Activated T-cell treated with anti-CD3 and anti-CD28 coated beads for 24 hours (primary cell): ENCODE measurements at regions not wholly inside any gene's neighbourhood (a gene's known extent, or its start where the extent isn't known, plus 50 kb on each side); places are given as distances from the start of the nearest gene placed in this dataset.

Source experiments
- DNase-seq: peaks from one replicate; pipeline ENCODE4 v3.0.0-alpha.2; 2020; ENCODE audit warnings: low read depth

DNA sequence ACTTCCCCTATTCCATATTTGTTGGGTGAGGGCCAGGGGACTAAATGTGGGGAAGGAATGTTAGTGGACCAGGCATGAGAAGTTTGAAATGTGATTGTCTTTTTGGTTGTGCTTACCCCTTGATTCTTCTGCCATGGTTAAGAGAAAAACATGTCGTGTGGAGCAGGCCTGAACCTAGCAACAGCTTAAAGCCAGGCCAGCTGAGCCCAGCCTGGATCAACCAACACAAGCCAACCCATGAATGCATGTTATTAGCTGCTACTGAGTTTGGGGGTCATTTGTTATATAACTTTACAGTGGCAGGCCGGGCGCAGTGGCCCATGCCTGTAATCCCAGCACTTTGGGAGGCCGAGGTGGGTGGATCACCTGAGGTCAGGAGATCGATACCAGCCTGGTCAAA is 52.4 kb upstream of the TRIO start:
- no peak for DNase-seq

DNA sequence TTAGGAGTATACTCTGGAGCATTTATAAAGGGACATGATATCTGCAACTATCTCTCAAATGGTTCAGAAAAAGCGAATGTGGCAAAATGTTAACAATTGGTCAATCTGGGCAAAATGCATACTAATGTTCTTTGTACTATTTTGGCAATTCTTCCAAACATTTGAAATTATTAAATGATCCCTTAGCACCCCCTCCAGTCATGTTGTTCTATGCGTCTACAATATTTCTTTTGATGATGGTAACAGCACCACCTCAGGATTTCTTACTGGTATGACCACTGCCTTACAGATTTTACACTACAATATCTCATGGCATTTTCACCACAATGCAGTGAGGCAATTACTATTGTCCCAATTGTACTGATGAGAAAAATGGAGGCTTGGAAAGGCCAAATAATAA is 52.9 kb upstream of the TRIO start:
- DNase-seq, result no peak

DNA sequence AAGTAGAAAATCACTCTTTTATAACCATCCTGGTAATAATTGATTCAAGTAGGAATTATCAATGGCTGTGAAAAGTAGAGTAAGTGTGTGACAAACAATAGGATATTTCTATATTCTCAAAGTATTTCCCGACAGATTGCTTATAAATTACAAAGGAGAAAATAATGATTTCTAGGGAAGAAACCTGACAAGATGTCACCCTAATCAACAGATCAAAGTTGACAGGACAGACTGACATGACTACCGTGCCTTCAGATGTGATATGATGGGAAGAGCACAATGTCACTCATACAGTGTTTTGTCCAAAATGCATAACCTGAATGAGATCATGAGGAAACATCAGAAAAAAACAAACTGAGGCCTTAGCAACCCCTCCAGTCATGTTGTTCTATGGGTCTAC is 53.9 kb upstream of the TRIO start:
- DNase-seq, result no peak

DNA sequence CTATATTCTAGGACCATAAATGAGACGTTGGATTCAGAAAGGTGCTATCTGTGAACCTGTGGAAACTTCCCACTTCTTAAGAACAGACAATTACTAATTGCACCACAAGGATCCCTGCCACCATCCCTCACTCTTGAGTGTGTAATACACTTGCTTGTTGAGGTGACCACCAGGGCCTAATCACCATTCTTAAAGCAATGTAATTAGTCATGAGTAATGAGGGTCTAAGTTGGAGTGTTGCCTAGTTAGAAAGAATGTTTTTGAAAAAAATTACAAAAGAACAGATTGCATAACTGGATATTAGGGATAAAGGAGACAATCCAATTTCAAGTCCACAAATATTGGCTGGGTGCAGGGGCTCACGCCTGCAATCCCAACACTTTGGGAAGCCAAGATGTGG is 56.9 kb upstream of the TRIO start:
- no peak for DNase-seq

DNA sequence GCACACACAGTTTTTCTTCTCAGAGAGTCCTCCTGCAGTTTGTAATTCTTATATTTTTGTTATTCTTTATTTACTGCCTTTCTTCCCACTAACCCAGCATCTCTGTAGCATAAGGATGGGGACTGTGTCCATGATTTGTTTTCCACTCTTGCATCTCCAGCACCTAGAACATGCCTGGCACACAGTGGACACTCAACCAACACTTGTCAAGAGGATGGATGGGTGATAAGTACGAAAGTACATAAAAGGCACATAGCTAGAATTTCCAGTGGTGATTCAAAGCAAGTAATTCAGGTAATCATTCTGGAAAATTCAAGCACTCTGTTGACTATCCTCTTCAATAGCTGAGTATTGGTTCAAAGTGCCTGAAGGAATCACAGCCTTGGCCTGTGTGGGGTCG is 60.2 kb upstream of the TRIO start:
- no peak for DNase-seq

DNA sequence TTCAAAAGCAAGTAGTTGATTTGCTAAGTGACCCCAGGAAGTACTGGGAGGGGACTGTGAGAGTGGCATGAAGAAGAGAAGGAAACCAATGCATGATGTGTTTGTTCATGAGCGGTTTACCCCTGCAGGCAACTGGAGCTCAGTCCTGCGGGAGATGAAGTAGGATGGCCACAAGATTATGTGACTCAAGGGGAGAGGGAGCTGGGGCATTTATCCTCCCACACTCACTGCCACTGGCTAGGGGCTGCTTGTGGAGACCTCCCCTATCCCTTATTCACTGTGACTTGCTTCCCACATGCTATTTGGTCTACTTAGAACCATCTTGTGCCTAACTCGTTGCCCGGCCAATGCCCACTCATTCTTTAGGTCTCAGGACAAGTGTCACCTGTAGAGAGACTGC is 60.6 kb upstream of the TRIO start:
- no peak for DNase-seq

DNA sequence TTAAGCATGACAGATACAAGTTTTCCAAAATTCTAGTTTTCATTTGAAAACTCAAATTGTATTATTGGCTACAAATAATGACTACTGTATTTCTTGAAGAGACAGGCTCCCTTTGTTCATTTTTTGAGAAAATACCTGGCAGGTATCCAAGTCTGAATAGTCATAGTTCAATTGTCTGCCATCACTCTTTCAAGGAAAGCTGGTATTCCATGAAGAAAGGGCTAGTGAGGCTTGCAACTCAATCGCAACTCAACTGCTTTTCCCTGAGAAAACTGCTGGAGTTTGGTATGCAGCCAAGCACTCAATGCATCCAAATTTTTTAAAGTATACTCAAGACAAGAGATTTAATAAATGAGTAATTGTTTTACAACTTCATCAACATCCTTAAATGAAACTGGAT is 61.4 kb upstream of the TRIO start:
- DNase-seq, result no peak

DNA sequence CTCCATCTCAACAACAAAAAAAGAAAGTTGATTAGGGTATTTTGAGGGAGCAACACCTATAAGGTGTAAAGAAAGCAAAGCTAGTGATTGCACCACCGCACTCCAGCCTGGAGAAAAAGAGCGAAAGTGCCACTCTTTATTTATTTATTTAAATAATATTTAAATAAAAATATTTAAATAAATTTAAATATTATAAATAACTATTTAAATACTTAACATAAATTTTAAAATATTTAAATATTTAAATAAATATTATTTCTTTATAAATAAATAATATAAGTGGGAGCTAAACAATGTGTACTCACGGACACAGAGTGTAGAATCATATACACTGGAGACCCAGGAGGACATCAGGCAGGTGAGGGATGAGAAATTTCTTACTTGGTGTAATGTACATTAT is 64.4 kb upstream of the TRIO start:
- DNase-seq, result no peak

DNA sequence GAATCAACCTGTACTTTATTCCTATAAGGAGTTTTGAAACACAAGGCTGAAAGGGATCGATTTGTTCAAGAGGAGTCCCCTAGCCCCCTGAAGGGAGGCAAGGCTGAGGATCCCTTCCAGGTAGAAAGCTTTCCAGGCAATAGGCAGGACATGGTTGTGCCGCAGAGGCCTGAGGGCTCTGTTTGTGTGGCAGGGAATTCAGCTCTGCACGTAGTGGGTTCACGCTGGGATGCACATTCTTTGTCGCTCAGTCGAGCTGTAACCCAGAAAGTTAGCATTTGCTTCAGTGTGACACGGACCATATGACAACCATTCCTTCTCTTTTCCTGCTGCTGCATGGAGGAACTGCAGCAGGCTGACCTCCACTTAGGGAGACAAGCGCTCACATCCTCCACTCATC is 65.6 kb upstream of the TRIO start:
- no peak for DNase-seq

DNA sequence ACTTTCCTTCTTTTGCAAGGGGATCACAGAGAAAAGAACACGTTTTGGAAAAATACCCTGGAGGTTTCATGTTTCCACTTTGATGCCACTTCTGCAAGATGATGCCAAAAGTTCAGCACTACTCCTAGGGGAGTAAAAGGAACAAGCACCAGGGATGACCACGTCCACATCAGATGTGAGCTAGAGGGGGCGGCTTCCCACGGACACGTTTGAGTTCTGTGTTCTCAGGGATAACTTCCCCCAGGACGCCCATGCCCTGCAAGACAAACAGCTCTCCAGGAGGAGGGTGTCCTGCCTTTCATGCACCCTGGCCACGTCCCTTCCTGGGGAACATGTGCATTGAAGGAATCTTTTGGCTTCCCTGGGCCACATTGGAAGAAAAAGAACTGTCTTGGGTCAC is 66.6 kb upstream of the TRIO start:
- DNase-seq, result no peak

DNA sequence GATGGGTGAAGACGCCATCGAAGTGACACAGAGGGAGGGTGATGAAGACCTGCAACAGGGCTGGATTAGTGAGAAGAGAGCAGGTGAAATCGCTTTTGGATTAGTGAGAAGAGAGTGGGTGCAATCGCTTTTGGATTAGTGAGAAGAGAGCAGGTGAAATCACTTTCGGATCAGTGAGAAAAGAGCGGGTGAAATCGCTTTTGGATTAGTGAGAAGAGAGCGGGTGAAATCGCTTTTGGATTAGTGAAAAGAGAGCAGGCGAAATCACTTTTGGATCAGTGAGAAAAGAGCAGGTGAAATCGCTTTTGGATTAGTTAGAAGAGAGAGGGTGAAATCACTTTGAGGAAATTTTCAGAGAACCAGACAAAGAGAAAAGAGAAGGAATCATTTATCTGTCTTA is 67.2 kb upstream of the TRIO start:
- no peak for DNase-seq

DNA sequence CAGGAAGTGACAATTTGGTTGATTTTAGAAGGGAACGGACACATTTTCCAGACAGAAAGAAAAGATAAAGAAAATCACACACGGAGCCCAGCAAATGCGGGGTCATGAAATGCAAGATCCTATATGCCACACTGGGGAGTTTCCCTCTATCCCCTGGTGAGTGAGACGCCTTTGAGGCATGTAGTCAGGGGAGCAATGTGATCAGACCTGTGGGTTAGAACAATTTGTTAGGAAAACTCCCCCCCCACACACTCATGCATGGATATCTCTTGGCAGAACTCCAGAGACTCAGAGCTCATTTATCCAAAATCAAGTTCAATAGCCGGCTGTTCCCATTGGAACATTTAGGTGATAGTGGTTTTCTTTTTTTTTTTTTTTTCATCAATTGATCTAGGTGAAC is 71.7 kb upstream of the TRIO start:
- no peak for DNase-seq

DNA sequence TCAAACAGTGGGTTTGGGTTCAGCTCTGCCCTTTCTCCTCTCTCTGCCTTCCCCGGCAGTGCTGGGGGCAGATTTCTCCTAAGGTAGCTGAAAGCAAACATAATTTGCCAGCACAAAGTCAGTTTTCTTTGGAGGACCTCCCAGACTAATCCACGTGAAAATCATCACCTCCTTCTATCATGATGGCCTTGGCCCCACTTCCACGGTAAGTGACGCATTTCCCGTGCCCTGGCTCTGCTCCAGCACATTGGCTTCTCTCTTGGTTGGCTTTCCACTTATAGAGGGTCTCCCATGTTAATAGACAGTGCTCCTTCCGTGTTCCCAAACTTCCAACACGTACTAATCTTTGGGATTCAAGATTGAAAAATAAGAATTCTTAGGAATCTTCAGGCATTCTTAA is 74.1 kb upstream of the TRIO start:
- no peak for DNase-seq

DNA sequence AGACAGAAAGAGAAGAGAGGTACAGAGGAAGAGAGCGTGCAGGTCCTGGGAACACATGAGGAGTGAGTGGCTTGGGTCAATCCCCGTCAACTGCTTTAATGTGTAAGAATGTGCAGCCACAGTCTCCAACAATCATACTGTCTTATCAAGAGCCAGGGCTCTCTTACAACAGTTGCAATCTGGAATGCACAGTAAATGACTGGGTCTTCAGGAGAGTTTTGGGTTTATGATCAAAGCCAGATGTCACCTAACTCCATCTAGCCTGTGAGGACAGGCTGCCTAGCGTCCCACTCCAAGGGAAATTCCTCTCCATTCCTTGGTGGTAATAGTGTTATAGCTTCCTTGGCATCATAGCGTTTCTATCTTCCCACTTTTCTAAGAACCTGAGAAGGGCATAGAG is 75.0 kb upstream of the TRIO start:
- no peak for DNase-seq

DNA sequence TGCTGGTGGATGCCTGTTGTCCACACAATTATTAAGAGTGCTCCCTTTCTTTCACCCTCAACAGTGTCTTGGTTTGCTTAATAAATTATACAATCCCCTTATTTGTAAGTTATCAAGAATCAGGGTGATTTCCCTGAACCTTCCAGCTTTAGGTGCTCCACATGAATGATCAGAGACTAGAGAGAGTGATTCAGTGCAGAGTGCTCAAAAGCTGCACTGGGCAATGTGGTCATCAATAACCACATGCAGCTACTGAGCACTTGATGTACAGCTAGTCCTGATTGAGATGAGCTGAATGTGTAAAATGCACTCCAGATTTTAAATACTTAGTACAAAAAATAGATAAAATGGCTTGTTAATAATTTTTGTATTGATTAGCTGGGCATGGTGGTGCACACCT is 76.8 kb upstream of the TRIO start:
- DNase-seq, result no peak

DNA sequence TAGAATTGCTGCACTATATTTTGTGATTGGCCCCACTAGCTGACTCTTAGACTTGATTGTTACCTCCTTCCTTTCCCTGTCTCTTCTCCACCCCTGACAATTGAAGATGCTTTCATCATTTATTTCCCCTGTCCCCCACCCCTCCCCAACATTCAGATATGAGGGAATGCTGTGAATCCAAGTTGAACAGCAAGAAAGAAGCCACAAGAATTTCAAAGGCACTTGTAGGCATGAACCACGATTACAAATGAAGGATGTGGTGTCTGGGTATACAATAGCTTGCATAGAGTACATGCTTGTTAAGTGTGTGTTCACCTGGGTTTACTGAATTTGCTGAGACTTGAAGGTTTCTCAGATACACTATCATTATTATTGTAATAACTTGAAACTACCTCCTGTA is 78.3 kb upstream of the TRIO start:
- no peak for DNase-seq

DNA sequence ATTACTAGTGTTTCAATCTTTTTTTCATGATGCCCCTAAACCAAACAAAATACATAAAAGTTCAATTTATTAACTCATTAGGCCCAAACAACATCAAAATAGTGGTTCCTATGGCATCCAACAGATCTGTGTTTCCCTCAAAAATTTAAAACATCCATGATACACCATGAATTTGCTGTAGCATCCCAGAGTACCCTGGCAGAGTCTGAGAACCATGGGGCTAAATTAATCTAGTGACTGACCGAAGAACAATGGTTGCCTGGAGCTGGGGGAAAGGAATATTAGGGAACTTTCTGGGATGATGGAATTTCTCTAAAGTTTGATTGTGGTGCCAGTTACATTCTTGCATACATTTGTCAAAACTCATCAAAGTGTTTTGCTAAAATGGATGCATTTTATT is 79.5 kb upstream of the TRIO start:
- DNase-seq, result no peak

DNA sequence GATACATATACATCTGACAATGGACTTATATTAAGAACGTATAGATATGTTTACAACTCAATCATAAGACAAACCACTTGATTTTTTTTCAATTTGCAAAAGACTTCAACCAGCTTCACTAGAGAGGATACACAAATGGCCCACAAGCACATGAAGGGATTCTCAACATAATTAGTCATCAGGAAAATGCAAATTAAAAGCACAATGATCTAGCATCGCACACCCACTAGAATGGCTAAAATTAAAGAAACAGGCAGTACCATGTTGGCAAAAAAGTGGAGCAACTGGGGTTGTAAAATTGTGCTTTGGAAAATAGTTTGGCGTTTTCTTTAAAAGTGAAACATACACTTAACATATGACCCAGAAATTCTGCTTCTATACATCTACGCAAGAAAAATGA is 80.0 kb upstream of the TRIO start:
- DNase-seq, result no peak

DNA sequence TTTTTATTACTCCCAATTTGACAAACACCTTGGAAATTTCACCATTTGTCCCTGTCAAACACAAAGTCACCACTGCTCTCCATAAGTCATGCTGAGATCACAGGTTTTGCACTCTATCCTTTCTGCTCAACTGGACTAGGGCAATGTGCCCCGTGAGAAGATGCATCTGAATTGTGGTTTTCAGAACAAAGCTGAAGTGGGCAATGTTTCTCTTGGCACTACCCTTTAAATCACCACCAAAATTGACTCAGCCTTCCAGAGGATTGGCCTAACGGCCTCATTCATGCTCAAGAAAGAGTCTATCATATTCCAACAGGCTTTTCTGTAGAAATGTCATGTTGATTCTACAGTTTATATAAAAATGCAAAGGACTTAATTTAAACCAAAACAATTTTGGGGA is 81.0 kb upstream of the TRIO start:
- no peak for DNase-seq

DNA sequence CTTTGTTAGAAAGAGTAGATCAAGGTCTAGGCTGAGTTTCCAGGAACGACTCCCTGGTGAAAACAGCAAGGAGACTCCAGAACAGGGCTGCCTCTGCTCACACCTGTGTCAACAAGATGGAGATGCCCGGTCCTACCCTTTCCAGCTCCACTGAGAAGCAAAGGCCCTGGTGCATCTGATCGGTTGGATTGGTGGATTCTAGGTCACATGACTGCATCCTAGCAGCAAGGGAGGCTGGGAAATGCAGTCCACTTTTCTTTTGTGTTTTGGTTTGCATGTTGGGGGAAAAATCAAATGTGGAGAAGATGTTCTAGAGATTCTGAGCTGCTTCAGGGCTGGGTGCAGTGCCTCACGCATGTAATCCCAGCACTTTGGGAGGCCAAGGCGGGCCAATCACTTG is 82.0 kb upstream of the TRIO start:
- no peak for DNase-seq

DNA sequence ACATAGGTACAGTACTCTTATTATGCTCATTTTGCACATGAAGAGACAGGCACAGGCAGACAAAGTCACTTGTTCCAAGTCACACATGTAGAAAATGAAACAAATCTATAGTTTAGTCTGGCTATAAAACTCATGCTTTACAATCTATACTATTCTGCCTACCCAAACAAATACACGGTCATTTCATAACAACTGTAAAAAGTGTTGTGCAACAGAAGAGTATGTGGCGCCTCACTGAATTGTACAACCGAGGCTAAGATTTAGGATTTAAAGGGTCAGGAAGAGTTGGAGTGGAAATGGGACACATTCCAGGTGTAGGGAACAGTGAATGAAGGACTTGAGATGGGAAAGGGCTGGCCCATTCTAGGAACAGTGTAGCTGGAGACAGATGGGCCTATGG is 82.9 kb upstream of the TRIO start:
- no peak for DNase-seq

DNA sequence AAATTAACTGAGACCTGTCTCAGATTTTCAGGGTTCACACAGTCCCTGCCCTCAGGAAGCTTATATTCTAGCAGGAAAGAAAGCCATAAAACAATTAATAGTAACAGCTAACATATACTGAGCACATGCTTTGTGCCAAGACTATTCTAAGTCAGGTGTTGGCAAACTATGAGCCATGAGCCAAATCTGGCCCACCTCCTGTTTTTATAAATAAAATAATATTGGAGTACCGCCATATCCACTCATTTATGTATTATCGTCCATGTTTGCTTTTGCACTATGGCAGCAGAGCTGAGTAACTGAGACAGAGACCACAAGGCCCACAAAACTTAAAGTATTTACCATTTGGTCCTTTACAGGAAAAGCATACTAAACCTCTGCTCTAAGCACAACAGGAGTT is 83.3 kb upstream of the TRIO start:
- no peak for DNase-seq

DNA sequence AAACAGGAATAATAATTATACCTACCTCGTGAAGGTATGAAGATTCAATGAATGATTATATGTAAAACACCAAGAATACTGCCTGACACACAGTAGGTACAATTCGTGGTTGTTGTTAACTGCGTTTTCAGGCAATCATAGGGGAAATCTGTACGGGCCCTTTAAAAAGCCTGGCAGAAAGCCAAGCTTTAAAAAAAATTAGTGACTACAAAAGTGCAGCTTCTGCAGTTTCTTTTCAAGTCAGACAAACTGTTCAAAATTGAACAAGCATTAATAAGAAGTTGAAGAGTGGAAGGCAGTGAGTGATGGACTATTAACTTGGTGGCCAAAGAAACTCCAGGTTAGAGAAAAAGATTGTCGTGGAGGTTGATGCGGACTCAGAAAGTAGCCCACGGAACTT is 85.9 kb upstream of the TRIO start:
- no peak for DNase-seq

DNA sequence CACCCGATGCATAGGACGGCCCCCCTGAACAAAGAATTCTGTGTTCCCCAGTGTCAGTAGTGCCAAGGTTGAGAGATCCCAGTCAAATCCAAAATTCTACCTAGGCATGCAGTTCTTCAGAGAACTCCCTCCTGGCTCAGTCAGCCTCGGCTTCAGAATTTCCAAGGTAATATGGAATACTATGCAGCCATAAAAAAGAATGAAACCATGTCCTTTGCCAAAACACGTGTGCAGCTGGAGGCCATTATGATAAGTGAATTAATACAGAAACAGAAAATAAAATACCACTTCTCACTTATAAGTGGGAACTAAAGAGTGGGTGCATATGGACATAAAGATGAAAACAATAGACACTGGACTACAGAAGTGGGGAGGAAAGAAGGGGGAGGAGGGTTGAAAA is 87.1 kb upstream of the TRIO start:
- no peak for DNase-seq
